ENCODE measurements at regions not wholly inside any gene's neighbourhood (a gene's known extent, or its start where the extent isn't known, plus 50 kb on each side); places are given as distances from the start of the nearest gene placed in this dataset.

GRCh38 chr5:118561971-118562370 is 426.4 kb downstream of the DTWD2 start:
- TF ChIP-seq CTCF (IDR thresholded peaks at IDR 0.05) (no peak), POLR2A (IDR thresholded peaks at IDR 0.05) (no peak)
